ENCODE measurements at regions not wholly inside any gene's neighbourhood (a gene's known extent, or its start where the extent isn't known, plus 50 kb on each side); places are given as distances from the start of the nearest gene placed in this dataset.

DNA sequence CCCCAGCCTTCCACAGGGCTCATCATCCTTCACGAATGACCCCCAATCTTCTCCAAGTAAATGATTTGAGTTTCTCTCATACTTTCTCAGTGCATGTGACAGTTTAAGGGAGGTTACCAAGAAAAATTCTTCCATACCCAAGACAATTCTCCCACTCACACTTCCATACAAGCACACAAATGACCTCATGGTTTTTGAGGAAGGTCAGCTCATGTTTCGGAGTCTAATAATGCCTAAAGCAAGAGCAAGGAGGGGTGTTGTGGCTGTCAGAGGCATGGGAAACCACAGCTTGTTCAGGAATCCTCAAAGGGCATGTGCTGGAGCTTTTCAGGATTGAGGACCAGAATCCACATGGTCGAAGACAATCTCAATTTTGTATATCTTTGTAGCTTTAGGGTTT lies 279.0 kb downstream of the MAFB start:
- Histone ChIP-seq H3K4me1 (peaks cover 0 to 8% (median 0%) of the 10 kb centered on the region in 12 donors), H3K27me3 (peaks cover 0 to 16% (median 0%) of the 10 kb centered on the region in 9 donors), H3K9me3 (no peaks in the 10 kb centered on the region), H3K36me3 (no peaks in the 10 kb centered on the region), H3K27ac (no peak overlapping the region), H3K4me3 (no peak overlapping the region)
- intact Hi-C loops (cut with DNase I) = no loop called here
- DNase-seq (no peak), ATAC-seq (no peak)
- 62 to 77% (median 67%) methylated on average over 3 of the region's 3 CpGs for WGBS, 4 donors
- TF ChIP-seq, protein P1, sequence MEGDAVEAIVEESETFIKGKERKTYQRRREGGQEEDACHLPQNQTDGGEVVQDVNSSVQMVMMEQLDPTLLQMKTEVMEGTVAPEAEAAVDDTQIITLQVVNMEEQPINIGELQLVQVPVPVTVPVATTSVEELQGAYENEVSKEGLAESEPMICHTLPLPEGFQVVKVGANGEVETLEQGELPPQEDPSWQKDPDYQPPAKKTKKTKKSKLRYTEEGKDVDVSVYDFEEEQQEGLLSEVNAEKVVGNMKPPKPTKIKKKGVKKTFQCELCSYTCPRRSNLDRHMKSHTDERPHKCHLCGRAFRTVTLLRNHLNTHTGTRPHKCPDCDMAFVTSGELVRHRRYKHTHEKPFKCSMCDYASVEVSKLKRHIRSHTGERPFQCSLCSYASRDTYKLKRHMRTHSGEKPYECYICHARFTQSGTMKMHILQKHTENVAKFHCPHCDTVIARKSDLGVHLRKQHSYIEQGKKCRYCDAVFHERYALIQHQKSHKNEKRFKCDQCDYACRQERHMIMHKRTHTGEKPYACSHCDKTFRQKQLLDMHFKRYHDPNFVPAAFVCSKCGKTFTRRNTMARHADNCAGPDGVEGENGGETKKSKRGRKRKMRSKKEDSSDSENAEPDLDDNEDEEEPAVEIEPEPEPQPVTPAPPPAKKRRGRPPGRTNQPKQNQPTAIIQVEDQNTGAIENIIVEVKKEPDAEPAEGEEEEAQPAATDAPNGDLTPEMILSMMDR (IDR thresholded peaks at IDR 0.05) = no peak
- no peak for TF ChIP-seq POLR2A (IDR thresholded peaks at IDR 0.05)

DNA sequence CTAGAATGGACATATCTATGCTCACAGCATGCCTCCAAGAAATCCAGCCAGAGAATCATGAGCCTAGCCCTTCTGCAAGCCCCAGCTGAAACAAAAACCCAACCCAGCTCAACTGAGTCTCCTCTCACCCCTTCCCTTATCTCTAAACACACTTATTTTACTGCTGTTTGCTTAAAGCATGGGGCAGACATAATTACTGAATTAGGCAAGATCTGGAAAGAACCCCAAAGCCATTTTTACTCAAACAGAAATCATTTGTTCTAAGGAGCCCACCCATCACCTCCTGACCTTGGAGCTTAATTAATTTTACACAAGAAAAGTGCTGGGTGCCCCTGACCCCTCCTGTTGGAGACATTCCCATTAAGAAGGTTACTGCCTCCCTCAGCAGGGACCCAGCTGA lies 291.6 kb downstream of the MAFB start:
- ATAC-seq = no peak
- intact Hi-C loops (cut with DNase I) = no loop called here

DNA sequence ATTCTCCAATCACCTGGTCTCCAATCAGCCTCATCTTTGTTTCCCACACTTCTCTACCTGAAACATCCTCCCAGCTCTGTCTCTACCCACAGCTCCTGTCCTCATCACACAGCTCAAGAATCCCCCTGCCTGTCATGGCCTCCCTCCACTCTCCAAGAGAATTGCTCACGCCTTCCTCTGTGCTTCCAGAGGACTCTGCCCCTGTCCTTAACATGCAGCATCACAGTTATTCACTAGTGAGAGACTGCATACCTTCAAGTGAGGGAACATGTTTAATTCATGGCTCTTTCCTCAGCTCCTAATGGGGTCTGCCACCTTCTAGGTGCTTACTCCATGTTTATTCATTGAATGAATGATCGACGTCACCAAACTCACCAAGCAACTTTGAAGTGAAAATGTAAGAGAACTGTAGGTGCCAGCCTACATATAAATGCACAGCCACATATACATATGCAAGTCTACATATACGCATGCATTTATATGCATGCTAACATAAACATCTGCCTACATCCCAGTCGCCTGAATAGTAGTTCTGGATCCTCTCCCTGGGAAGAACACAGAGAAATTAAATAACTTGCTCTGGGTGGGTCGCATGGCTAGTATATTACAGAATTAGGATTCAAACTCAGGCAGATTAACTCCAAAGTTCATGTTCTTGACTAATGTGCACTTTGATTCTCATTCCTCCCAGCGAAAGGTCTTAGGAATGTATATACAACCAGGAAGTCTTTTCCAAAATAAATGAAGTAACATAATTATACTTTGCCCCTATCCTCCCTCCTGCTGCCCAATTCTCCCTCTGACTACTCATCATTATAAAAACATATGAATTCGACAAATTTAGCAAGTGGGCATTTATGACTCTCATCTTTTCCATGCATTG lies 295.6 kb downstream of the MAFB start:
- 79 to 85% (median 82%) methylated on average over 8 of the region's 8 CpGs for WGBS, 4 donors

More for the DNA sequence above, 291.6 kb downstream of the MAFB start:
- Histone ChIP-seq H3K4me1 (no peaks in the 10 kb centered on the region), H3K4me3 (no peak overlapping the region), H3K27ac (no peak overlapping the region), H3K9me3 (peaks cover 0 to 4% (median 0%) of the 10 kb centered on the region in 12 donors), H3K27me3 (peaks cover 0 to 4% (median 0%) of the 10 kb centered on the region in 9 donors), H3K36me3 (no peaks in the 10 kb centered on the region)
- DNase-seq = no peak
- no peak for TF ChIP-seq POLR2A (IDR thresholded peaks at IDR 0.05)
- TF ChIP-seq, protein P1 (IDR thresholded peaks at IDR 0.05) = no peak

GRCh38 chr20:40390654-40391053 lies 298.4 kb downstream of the MAFB start:
- no peaks in the 10 kb centered on the region for H3K4me1 ChIP-seq
- TF ChIP-seq, protein P1 (IDR thresholded peaks at IDR 0.05) = no peak
- no peak for TF ChIP-seq POLR2A (IDR thresholded peaks at IDR 0.05)
- WGBS, 4 donors = 59 to 78% (median 71%) methylated on average over 2 of the region's 2 CpGs
- intact Hi-C loops (cut with DNase I) = no loop called here
- H3K27me3 ChIP-seq = peaks cover 0 to 5% (median 0%) of the 10 kb centered on the region in 9 donors
- no peaks in the 10 kb centered on the region for H3K36me3 ChIP-seq
- no peak for ATAC-seq
- H3K9me3 ChIP-seq = peaks cover 0 to 4% (median 0%) of the 10 kb centered on the region in 12 donors
- H3K27ac ChIP-seq = no peak overlapping the region
- H3K4me3 ChIP-seq = no peak overlapping the region
- DNase-seq = no peak

More for the DNA sequence above, 295.6 kb downstream of the MAFB start:
- TF ChIP-seq POLR2A (IDR thresholded peaks at IDR 0.05) = no peak
- TF ChIP-seq, protein P1 (IDR thresholded peaks at IDR 0.05) = no peak
- Histone ChIP-seq H3K27me3 (peaks cover 0 to 4% (median 0%) of the 10 kb centered on the region in 9 donors), H3K9me3 (no peaks in the 10 kb centered on the region), H3K4me3 (no peak overlapping the region), H3K4me1 (no peaks in the 10 kb centered on the region), H3K36me3 (no peaks in the 10 kb centered on the region), H3K27ac (no peak overlapping the region)
- DNase-seq (no peak), ATAC-seq (no peak)
- intact Hi-C loops (cut with DNase I) = no loop called here
